GM03348 (cell line): ENCODE measurements at regions not wholly inside any gene's neighbourhood (a gene's known extent, or its start where the extent isn't known, plus 50 kb on each side); places are given as distances from the start of the nearest gene placed in this dataset.
A peak's percentile ranks its signal among the peaks of the same experiment; 100 is the strongest.
"Not testable (repeated sequence)": the region's sequence is repeated elsewhere in the genome, so short reads cannot be mapped to it uniquely, and the experiment has no call there.

Experiments
- DNase-seq: peaks from one replicate; pipeline ENCODE4 v3.0.0; 2012; ENCODE audit warnings: low spot score

DNA sequence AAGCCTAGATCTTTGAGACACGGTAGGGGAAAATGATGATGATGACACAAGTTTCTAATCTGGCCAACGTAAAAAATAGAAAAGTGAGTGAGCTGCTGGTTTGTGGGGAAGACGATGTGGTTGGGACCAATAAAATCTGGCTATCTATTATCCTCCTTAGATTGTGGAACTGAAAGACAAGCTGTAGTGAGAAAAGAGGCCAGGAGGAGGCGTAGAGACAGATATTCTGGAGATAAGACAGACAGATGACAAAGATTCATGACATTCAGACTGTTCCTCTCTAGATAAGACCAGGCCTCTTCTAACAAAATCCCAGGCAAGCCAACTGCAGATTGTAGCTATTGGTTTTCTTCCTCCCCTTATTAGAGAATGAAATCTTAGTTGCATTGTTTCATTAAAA lies 376.3 kb upstream of the UBE2E3 start:
- DNase-seq = no peak

DNA sequence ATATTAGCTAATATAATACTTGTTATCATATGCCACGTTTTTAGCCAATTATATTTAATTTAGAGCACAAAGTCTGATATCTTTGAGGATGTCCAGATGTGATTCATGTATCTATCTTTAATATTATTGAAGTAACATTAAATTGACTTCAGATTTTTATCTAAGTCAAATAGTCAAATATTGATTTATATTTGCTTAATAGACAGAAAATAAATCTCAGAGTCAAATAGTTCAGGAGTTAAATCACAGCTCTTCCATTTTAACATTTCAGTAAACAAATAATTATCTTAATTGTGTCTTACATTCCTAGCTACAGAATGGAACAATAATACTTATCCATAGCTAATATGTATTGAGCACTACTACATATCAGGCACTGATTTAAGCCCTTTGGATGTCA lies 379.4 kb upstream of the UBE2E3 start:
- DNase-seq = no peak

DNA sequence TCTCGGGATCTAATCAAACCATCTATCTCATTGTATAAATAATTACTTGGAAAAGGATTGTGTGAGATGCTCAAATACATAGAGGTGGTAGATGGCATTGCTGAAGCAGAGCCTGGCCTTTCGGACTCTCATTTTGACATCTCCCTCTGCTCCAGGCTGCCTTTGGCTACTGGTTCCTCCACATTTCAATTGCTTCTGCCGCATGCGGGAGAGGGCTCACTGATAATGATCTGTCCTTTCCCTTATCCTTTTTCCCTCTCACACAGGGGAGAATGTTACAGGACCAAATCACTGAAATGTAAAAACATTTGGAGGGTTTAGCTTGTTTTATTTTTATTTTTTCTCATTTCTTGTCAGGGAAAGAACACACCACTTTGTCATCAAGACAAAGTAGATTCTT lies 380.6 kb upstream of the UBE2E3 start:
- no peak for DNase-seq

DNA sequence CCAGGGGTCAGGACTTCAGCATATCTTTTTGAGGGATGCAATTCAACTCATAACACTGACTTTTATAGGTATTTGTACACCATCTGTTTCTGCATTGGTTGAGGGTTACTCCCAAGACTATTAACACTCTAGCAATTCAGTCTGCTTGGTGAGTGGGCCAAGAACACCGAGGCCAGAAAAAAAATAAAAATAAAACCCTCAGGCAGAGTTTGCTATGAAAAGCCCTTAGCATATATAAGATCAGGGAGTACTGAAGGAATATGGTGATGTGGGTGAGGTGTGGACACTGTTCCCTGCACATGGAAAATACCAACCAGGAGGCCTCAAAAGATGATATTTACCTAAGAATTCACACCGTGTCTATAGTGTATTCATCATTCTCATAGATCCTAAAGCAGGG lies 383.2 kb upstream of the UBE2E3 start:
- no peak for DNase-seq

DNA sequence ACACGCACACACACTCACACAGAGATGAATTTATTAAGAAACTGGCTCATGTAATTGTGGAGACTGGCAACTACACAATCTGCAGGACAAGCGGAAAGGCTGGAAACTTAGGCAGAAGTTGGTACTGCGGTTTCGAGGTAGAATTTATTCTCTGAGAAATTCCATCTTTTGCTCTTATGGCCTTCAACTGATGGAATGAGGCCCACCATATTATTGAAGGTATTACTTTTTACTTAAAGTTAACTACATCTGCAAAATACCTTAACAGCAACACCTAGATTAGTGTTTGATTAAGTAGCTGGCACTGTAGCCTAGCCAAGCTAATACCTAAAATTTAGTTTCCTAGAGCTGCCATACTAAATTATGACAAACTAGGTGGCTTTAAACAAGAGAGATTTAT lies 384.0 kb upstream of the UBE2E3 start:
- DNase-seq = no peak

DNA sequence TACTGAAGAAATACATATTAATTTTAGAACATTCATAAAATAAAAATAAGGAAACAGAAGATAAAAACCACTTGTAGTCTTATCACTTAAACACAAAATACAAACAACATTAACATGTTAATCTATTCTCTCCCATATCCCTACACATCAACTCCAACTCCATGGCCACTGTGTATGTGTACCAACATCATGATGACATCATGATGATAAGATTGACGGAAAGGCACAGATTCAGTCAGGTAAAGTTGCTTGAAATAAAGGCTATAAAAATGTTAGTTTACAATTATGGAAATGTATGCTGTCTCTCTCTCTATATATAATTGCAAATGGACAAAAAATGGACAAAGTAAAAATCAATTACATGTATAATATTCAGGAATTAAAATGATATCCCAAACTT lies 388.5 kb upstream of the UBE2E3 start:
- DNase-seq = no peak

DNA sequence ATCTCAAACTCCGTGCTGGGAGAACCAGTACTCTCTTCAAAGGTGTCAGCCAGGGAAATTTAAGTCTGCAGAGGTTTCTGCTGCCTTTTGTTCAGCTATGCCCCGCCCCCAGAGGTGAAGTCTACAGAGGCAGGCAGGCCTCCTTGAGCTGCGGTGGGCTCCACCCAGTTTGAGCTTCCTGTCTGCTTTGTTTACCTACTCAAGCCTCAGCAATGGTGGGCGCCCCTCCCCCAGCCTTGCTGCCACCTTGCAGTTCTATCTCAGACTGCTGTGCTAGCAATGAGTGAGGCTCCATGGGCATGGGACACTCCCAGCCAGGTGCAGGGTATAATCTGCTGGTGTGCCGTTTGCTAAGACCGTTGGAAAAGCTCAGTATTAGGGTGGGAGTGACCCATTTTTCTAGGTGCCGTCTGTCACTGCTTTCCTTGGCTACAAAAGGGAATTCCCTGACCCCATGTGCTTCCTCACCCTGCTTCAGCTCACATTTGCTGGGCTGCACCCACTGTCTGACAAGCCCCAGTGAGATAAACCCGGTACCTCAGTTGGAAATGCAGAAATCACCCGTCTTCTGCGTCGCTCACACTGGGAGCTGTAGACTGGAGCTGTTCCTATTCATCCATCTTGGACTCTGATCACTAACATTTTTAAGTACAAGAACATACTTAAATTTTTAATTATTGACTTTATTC lies 389.2 kb upstream of the UBE2E3 start:
- DNase-seq = not testable (repeated sequence)

DNA sequence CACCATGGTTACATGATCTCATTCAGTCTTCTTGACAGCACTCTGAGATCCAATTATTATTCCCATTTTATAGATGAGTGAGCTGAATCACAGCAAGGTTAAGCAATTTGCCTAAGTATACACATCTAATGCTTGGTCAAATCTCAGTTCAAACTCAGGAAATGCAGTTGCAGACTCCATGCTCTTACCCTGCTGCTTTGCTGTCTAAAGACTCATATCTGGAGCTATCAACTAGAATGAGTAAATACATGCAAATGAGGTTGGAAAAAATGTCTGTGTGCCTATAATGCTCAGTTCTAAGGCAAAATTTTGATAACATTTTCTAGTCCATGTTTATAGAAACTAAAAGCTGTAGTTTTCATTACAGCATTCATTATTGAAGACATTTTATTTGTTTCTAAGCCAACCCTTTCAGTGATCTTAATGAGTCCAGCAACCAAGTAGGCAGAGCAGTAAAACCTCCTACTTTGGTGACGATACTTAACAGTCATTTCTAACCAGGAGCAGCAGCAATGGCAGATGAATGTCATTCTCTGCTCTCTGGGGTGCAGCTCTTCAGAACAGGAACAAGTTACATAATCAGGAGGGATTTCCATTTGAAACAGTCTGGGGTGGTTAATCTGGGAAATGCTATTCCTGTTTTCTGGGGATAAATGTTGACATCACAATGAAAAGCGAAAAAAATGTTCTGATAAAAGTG lies 396.8 kb upstream of the UBE2E3 start:
- no peak for DNase-seq

DNA sequence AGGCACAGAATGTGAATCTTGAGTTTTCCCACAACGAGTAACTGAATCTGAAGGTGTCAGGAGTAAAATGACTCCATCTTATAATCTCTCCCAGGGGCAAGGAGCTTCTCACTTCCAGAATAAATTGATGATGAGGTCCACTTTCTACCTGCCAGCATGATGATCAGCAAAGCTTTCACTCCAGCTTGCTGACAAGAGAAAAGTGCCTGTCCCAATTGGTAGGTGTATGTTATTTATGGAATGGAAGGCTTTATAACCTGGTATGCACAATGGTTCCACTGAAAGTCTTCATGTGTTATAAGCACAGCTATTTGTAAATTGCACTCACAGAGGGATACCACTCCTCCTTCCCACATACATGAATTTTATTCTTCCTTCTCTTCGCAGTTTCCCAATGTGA lies 401.0 kb upstream of the UBE2E3 start:
- DNase-seq = no peak

DNA sequence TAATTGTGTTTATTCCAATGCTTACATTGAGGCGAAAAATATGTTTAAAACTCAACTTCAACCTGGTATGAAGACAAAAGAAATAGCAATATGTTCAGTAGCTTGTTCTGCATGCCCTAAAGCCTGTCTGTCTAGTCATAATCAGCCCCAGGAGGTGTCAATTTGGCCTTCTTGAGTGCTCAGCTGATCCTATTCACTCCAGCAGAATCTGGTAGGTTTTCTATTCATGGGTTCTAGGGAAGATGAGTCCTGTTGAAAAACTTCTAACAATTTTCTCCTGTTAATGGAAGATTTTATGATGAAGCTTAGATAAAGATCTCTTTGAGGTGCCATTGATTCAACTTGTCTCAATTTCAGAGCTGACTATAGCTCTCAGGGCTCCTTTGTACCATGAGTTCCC lies 402.0 kb upstream of the UBE2E3 start:
- no peak for DNase-seq

DNA sequence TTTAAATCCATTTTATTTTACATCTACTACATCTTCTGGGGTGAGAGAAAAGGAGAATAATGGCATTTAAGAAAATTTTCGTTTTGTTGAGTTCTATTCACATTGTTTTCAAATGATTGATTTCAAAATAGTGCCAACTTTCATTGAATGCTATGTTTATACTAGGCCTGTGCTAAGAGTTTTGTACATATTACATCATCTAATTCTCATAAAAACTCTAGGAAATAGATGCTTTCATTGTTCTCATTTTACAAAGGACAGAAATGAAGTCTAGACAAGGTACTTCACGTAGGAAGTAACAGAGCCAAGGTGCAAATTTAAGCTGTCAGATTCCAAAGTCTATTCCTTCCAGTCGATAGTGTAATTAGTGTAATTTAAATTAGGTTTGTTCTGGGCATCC lies 402.8 kb upstream of the UBE2E3 start:
- DNase-seq = no peak

DNA sequence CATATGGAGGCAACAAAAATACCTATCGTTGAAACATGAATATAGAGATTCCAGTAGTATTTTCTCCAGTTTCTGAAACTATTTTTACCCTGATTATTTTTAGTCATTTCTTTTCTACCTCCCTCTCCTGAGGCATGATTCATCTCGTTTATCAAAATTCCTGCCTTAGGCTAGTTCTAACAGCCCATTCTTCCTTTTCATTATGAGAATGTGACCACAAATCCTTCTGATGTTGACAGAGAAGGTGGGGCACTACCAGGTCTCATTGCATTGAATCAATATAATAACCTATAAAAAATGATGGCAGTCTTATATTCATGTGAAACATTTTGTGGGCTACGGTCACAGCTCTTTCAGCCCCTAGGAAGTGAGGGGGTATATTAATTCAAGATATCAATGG lies 406.5 kb upstream of the UBE2E3 start:
- no peak for DNase-seq

DNA sequence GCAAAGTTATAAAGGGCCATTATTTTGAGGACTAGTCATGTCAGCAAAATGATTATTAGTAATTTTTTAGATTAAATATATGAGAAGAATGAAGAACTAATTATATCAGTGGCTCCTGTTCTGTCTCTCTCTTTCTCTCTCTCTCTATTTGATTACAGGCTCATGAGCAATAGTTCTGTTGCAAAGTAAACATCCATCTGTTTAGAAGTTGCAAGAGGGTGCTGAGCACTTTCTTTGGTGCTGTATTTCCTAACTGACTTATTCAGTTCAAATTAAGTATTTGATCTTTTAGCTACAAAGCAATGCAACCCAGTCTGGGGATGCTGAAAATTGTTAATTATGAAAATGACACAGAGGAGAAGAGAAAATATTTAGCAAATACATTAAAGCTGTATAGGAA lies 408.1 kb upstream of the UBE2E3 start:
- DNase-seq = no peak

DNA sequence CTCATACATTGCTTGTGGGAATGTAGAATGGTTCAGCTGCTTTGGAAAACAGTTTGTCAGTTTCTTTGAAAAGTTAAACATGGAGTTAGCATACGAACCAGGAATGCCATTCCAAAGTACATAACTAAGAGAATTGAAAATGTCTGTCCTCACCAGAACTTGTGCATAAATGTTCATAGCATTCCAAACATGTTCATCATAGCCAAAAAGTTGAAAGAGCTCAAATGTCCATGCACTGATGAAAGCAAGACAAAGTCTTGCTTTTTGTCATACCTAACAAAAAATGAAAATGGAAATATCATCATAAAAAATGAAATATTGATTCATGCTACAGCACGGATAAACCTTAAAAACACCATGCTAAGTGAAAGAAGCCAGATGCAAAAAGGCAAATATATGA lies 408.8 kb upstream of the UBE2E3 start:
- peak; percentile 37 for DNase-seq

DNA sequence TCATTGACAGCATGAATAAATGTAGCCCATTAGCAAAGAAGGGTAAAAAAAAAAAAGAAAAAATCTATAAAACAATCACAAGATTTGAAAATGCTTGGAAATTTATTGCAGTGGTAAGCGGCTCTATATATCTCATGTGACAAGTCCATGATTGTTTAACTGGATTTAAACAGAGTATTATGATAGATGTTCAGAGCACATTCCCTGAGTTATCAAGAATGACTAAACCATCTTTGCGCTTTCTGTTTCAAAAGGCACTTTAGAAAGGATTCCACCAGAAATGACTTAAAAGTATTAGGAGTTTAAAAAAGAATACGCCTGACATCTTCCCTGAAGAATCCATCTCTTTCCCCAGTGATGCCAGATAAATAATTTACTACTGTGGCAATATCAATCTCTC lies 409.5 kb upstream of the UBE2E3 start:
- DNase-seq = no peak

DNA sequence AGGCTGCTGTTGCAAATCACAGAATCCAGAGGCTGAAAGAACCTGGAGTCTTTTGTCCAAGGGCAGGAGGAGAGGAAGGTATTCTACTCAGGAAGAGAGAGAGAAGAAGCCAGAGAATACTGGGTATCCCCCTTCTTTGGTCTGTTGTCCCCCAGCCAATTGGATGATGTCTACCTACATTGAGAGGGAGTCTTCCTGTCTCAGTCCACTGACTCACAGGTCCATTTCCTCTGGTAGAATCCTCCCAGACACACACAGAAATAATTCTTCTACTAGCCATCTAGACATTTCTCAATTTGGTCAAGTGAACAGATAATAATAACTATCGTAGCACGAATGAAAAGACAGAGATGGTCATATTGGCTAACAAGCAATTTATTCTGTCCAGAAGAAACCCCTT lies 416.4 kb upstream of the UBE2E3 start:
- DNase-seq = no peak

DNA sequence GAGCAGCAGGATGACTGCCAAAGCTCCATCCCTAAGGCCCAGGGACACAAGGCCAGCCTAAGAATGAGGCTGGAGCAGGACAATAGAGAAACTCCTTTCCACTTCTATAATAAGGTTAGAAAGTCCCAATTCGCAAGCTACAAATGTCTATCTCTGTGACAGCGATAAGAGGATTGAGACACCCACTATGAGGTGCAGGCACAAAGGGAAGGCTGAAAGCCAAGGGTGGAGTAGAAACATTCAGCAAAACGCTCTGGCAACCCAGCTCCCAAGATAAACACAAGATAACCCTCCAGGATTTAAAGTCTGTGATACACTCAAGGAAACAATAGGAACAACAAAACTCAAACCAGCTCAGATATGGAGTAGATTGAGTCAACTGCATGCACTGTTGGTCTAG lies 418.0 kb upstream of the UBE2E3 start:
- no peak for DNase-seq

DNA sequence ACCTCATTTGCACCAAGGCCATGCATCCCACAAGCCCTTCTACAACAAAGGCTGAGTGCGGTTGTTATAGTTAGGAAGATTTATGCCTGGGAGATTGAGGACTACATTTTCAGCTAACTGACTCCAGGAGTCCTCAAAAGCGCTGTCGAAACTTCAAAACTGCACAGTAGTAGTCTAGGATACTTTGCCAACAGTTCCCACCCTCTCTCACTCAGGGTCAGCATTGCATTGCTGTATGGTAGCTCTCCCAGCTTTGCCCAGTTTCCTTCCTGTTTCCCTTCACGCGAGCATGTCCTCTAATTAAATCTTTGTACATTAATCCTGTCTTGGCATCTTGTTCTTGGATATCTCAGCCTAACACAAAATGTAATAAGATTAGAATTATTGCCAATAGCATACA lies 420.6 kb upstream of the UBE2E3 start:
- peak; percentile 12 for DNase-seq

DNA sequence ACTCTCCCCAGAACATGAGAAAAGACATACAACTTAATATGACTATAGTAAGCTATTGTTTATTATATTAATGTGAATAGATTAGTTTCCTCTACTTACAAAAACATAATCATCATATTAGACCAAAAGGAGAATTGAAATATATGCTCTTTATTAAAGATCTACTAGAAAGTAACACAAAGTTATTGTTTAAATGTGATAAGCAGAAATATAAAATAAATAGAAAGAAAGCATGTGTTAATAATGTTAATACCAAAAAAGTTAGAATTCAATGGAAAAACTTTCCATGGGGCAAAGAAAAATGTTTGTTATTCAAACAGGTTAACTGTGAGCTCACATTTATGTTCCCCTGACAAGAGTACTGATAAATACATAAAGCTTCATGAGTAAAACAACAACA lies 421.4 kb upstream of the UBE2E3 start:
- no peak for DNase-seq

DNA sequence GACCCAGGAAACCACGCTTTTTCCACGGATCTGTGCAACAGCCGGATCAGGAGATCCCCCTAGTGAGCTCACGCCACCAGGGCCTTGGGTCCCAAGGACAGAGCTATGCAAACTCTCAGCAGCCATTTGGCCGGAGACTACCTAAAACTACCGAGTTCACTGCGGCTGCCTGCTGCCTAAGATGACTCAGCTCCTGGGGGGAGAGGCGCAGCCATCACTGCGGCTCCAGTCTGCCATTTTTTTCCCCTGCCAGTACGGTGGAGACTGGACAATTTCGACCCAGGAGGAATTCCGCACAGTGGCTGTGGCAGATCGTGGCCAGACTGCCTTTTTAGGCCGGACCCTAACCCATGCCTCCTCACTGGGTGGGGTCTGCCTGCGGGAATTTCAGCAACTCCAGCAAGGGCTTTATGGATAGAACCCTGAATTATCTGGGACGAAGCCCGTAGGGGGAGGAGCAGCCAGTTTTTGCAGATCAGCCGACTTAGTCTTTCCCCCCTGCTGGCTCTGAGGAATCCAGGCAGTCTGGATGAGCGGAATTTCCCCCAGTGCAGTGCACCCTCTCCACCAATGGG lies 424.9 kb upstream of the UBE2E3 start:
- DNase-seq = no peak

DNA sequence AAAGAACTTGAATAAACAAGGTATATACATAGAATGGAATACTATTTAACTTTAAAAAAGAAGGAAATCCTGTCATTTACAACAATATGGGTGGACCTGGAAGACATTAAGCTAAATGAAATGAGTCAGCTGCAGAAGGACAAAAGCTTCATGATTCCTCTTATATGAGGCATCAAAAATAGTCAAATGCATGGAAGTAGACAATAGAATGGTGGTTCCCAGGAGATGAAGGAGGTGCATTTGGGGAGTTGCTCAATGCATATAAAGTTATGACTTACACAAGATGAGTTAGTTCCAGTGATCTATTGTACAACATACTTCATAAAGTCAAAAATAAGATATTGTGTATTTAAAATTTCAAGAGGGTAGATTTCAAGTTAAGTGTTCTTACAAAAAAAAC lies 426.1 kb upstream of the UBE2E3 start:
- DNase-seq = no peak

DNA sequence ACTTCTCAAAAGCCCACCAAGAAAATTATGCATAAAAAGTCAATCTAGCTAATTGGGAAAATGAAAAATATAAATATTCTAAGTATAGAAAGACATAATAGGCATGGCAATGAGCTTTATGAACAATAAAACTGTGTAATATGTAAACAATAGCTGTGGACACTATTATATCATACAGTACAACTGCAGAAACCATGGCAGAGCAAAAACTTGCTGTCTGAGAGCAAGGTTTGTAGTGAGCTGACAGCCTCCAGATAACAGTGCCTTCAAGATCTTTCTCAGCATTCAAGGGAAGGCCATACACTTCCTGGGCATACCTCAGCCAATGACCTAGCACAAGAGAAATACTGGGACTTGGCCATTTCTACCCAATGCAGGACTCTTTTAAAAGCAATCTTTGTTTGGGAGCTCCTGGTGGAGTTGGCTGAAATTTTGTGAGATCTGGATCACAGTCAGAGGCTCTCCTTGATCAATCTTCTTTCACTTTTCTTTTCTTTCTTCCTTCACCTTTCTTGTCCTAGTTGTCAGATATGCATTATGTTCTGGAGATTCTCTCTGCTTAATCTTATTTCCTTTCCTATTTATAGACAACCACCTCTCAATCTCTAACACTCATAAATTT lies 427.2 kb upstream of the UBE2E3 start:
- no peak for DNase-seq

DNA sequence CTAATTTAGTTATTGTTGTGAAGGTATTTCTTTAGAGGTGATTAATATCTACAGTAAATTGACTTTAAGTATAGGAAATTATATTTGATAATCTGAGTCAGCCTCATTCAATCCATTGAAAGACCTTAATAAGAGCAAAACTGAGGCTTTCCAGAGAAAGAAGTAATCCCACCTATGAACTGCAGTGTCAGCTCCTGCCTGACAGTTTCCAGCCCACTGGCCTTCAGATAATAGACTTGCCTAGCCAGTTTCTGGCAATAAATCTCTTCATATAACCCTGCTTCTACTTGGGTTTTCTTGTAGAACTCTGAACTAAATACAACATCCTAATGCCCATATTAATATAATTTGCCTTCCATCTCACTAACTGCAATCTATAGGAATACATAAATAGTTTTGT lies 437.9 kb upstream of the UBE2E3 start:
- DNase-seq = no peak
